Lower lobe of right lung (tissue), 2 donors: ENCODE measurements at regions not wholly inside any gene's neighbourhood (a gene's known extent, or its start where the extent isn't known, plus 50 kb on each side); places are given as distances from the start of the nearest gene placed in this dataset.

Experiments used
- ATAC-seq, 2 donors: fragments of 200-7000 bp; cut with Tn5 transposase; one replicate each; pipeline ENCODE4 v1.9.1; 2020 to 2022; ENCODE audit warnings: mild to moderate bottlenecking in 2 of 2, moderate library complexity in 2 of 2
- DNase-seq: peaks from one replicate; pipeline ENCODE4 v3.0.0-alpha.2; 2020
- H3K27ac ChIP-seq: fragments of 200-600 bp; one replicate; pipeline ENCODE4 v1.8.0; 2022
- H3K27me3 ChIP-seq: fragments of 200-600 bp; one replicate; pipeline ENCODE4 v1.8.0; 2022; ENCODE audit warnings: low read depth
- H3K36me3 ChIP-seq: fragments of 200-600 bp; one replicate; pipeline ENCODE4 v1.8.0; 2022; ENCODE audit warnings: mild to moderate bottlenecking
- H3K4me1 ChIP-seq: fragments of 200-600 bp; one replicate; pipeline ENCODE4 v1.8.0; 2022
- H3K4me3 ChIP-seq: fragments of 200-600 bp; one replicate; pipeline ENCODE4 v1.8.0; 2022; ENCODE audit warnings: mild to moderate bottlenecking
- H3K9me3 ChIP-seq: fragments of 200-600 bp; one replicate; pipeline ENCODE4 v1.8.0; 2022
- intact Hi-C: fragments of 100-400 bp; cut with DNase I; formaldehyde crosslinking; loops from one replicate; pipeline ENCODE4 v1.11.0; 2022
- TF ChIP-seq, protein P1 (sequence below): fragments of 200-600 bp; IDR thresholded peaks from one replicate; pipeline ENCODE4 v1.8.0; 2022; ENCODE audit warnings: antibody characterized with exemption, mild to moderate bottlenecking
- donor health status: DM: no; HTN: yes; CAD: no; lungs with severe emphysema.

GRCh38 chr3:132907293-132907692 is 130.9 kb upstream of the TMEM108 start:
- no peak overlapping the region for H3K27ac ChIP-seq
- ATAC-seq: no peak
- intact Hi-C loops: no loop called here
- no peaks in the 10 kb centered on the region for H3K9me3 ChIP-seq
- no peak overlapping the region for H3K4me3 ChIP-seq
- H3K27me3 ChIP-seq: no peaks in the 10 kb centered on the region
- TF ChIP-seq, protein P1, sequence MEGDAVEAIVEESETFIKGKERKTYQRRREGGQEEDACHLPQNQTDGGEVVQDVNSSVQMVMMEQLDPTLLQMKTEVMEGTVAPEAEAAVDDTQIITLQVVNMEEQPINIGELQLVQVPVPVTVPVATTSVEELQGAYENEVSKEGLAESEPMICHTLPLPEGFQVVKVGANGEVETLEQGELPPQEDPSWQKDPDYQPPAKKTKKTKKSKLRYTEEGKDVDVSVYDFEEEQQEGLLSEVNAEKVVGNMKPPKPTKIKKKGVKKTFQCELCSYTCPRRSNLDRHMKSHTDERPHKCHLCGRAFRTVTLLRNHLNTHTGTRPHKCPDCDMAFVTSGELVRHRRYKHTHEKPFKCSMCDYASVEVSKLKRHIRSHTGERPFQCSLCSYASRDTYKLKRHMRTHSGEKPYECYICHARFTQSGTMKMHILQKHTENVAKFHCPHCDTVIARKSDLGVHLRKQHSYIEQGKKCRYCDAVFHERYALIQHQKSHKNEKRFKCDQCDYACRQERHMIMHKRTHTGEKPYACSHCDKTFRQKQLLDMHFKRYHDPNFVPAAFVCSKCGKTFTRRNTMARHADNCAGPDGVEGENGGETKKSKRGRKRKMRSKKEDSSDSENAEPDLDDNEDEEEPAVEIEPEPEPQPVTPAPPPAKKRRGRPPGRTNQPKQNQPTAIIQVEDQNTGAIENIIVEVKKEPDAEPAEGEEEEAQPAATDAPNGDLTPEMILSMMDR: no peak
- H3K36me3 ChIP-seq: no peaks in the 10 kb centered on the region
- no peak for DNase-seq
- no peaks in the 10 kb centered on the region for H3K4me1 ChIP-seq

DNA sequence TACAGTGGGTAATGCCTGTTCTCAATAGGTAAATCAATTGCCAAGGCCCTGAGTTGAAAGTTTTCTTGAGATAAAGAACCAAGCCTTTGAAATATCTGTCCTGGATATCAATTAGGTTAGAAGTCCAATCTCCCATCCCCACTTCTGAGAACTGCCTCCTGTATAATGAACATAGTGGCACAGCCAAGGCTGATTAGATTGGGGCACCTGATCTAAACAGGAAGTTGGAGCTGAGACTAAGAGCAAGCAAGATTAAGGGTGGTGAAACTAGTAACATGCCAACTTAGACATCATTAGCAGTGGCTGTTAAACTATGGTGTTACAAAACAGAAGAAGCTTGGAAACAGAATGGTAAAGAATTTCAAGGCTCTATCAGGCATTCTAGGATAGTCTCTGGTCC is 137.7 kb upstream of the TMEM108 start:
- H3K9me3 ChIP-seq: no peaks in the 10 kb centered on the region
- ATAC-seq: no peak
- no peak overlapping the region for H3K4me3 ChIP-seq
- H3K36me3 ChIP-seq: no peaks in the 10 kb centered on the region
- no peaks in the 10 kb centered on the region for H3K4me1 ChIP-seq
- no peak for DNase-seq
- H3K27me3 ChIP-seq: no peaks in the 10 kb centered on the region
- no peak overlapping the region for H3K27ac ChIP-seq
- intact Hi-C loops: no loop called here
- TF ChIP-seq, protein P1: no peak

GRCh38 chr3:132898141-132898540 is 140.1 kb upstream of the TMEM108 start:
- no peak overlapping the region for H3K4me3 ChIP-seq
- TF ChIP-seq, protein P1: no peak
- H3K27ac ChIP-seq: no peak overlapping the region
- DNase-seq: no peak
- ATAC-seq: no peak
- H3K4me1 ChIP-seq: no peaks in the 10 kb centered on the region
- no peaks in the 10 kb centered on the region for H3K36me3 ChIP-seq
- intact Hi-C loops: no loop called here
- no peaks in the 10 kb centered on the region for H3K9me3 ChIP-seq
- H3K27me3 ChIP-seq: no peaks in the 10 kb centered on the region

DNA sequence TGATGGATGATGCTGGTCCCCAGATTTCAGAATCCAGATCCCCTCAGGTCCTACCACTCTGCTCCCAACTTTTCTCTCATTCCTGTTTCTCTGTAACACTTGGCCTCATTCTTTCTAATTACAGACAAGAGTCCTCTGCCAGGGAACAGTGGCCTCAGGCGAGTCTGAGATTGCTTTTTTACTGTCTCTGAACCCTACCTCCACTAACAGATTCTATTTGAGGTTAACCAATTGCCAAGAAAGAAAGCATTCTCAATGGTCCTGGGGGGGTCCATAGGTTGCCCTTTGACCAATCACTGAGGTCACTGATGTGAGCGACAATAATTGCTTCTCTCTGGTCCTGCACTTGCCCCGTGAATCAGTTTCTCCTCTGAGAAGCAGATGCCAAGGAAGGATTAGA is 145.2 kb upstream of the TMEM108 start:
- TF ChIP-seq, protein P1: no peak
- Histone ChIP-seq H3K4me3 (no peak overlapping the region), H3K9me3 (no peaks in the 10 kb centered on the region), H3K27ac (no peak overlapping the region), H3K27me3 (no peaks in the 10 kb centered on the region), H3K36me3 (no peaks in the 10 kb centered on the region), H3K4me1 (no peaks in the 10 kb centered on the region)
- DNase-seq: no peak
- intact Hi-C loops: no loop called here
- no peak for ATAC-seq

DNA sequence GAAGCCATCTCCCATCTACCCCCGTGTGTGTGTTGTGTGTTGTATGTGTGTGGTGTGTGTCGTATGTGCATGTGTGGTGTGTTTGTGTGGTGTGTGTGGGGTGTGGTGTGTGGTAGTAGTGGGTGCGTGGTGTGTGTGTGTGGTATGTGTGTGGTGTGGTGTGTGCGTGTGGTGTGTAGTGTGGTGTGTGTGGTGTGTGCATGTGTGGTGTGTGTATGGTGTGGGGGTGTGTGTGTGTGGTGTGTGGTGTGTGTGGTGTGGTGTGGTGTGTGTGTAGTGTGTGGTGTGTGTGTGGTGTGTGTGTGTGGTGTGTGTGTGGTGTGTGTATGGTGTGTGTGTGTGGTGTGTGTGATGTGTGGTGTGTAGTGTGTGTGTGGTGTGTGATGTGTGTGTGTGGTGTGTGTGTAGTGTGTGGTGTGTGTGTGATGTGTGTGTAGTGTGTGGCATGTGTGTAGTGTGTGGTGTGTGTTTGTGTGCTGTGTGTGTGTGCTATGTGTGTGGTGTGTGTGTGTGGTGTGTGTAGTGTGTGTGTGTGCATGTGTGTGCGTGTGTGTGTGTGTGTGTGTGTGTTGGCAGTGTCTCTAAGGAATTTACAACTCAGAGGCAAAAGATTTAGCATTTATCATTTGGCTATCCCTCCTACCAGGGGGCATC is 156.3 kb upstream of the TMEM108 start:
- Histone ChIP-seq H3K27ac (no peak overlapping the region), H3K9me3 (no peaks in the 10 kb centered on the region), H3K27me3 (no peaks in the 10 kb centered on the region), H3K4me3 (no peak overlapping the region), H3K36me3 (no peaks in the 10 kb centered on the region), H3K4me1 (no peaks in the 10 kb centered on the region)
- intact Hi-C loops: no loop called here
- ATAC-seq: no peak
- DNase-seq: no peak
- TF ChIP-seq, protein P1: no peak
